Breast epithelium (tissue), 3 donors: ENCODE measurements at regions not wholly inside any gene's neighbourhood (a gene's known extent, or its start where the extent isn't known, plus 50 kb on each side); places are given as distances from the start of the nearest gene placed in this dataset.

Source experiments
- CTCF ChIP-seq, 3 donors: fragments of 450-650 bp; IDR thresholded peaks; one replicate each; pipeline ENCODE4 v1.5.1; 2016 to 2017; ENCODE audit warnings: antibody characterized with exemption in 3 of 3, mild to moderate bottlenecking in 3 of 3, moderate library complexity in 3 of 3
- POLR2A ChIP-seq: fragments of 450-650 bp; IDR thresholded peaks from one replicate; pipeline ENCODE4 v1.6.1; 2016; ENCODE audit warnings: antibody characterized with exemption, mild to moderate bottlenecking, moderate library complexity
- POLR2AphosphoS5 ChIP-seq, 3 donors: sonication (generic); formaldehyde crosslinking; IDR thresholded peaks; one replicate each; pipeline ENCODE4 v1.6.1; 2017; ENCODE audit warnings: antibody characterized with exemption in 3 of 3

- TF ChIP-seq CTCF (IDR thresholded peaks at IDR 0.05) = no peak
- TF ChIP-seq POLR2A = no peak
- no peak for TF ChIP-seq POLR2AphosphoS5 (IDR thresholded peaks at IDR 0.05)
These were observed 205.3 kb upstream of the KLF6 start for GRCh38 chr10:3990307-3990706.
